ENCODE measurements at regions not wholly inside any gene's neighbourhood (a gene's known extent, or its start where the extent isn't known, plus 50 kb on each side); places are given as distances from the start of the nearest gene placed in this dataset.

GRCh38 chr5:164204338-164204946 lies 699.0 kb downstream of the MAT2B start:
- Histone ChIP-seq H3K9ac (ENCODE audit: low read length) (no peak overlapping the region), H2BK12ac (ENCODE audit: low read length) (no peak overlapping the region), H3K4me3 (ENCODE audit: low read depth, low read length) (no peak overlapping the region), H4K91ac (ENCODE audit: low read depth, low read length) (no peak overlapping the region), H3K36me3 (ENCODE audit: control insufficient read depth in 1 of 2, insufficient read depth in 2 of 2, low read length in 2 of 2) (no peaks in the 10 kb centered on the region), H3K27ac (ENCODE audit: low read depth, low read length) (no peak overlapping the region), H3K4ac (ENCODE audit: low read depth, low read length) (no peak overlapping the region), H2AK5ac (ENCODE audit: low read length) (no peak overlapping the region), H3K4me1 (ENCODE audit: control insufficient read depth in 1 of 2, insufficient read depth in 2 of 2, low read length in 2 of 2) (no peaks in the 10 kb centered on the region), H3K79me2 (ENCODE audit: control insufficient read depth, insufficient read depth, low read length, poor library complexity) (no peaks in the 10 kb centered on the region), H4K12ac (ENCODE audit: low read depth, low read length) (no peak overlapping the region), H3K18ac (ENCODE audit: low read length) (no peak overlapping the region), H2AFZ (ENCODE audit: insufficient read depth, low read length, poor library complexity) (no peak overlapping the region), H3K14ac (ENCODE audit: low read length) (no peak overlapping the region), H3K9me3 (ENCODE audit: insufficient read depth, low read depth, low read length) (no peaks in the 10 kb centered on the region), H3K23ac (ENCODE audit: low read length) (no peak overlapping the region), H3K27me3 (ENCODE audit: insufficient read depth, low read length) (no peaks in the 10 kb centered on the region), H3K4me2 (ENCODE audit: low read length) (no peak overlapping the region), H4K8ac (ENCODE audit: low read depth, low read length) (no peak overlapping the region), H2BK5ac (ENCODE audit: low read depth, low read length, poor library complexity) (no peak overlapping the region), H3K79me1 (ENCODE audit: low read length) (no peaks in the 10 kb centered on the region), H2BK120ac (ENCODE audit: insufficient read depth, low read length, poor library complexity) (no peak overlapping the region)
- WGBS (ENCODE audit: extremely low coverage, insufficient coverage, insufficient read length), result no CpG with 5 or more reads among the region's 4 CpGs
- DNase-seq, result no peak

GRCh38 chr5:164206196-164206595 lies 700.8 kb downstream of the MAT2B start:
- Histone ChIP-seq H2BK5ac (ENCODE audit: low read depth, low read length, poor library complexity) (no peak overlapping the region), H2AK5ac (ENCODE audit: low read length) (no peak overlapping the region), H2BK12ac (ENCODE audit: low read length) (no peak overlapping the region), H3K4me2 (ENCODE audit: low read length) (no peak overlapping the region), H3K9me3 (ENCODE audit: insufficient read depth, low read depth, low read length) (no peaks in the 10 kb centered on the region), H3K18ac (ENCODE audit: low read length) (no peak overlapping the region), H3K9ac (ENCODE audit: low read length) (no peak overlapping the region), H3K23ac (ENCODE audit: low read length) (no peak overlapping the region), H3K27me3 (ENCODE audit: insufficient read depth, low read length) (no peaks in the 10 kb centered on the region), H3K79me1 (ENCODE audit: low read length) (no peaks in the 10 kb centered on the region), H3K27ac (ENCODE audit: low read depth, low read length) (no peak overlapping the region), H3K79me2 (ENCODE audit: control insufficient read depth, insufficient read depth, low read length, poor library complexity) (no peaks in the 10 kb centered on the region), H2AFZ (ENCODE audit: insufficient read depth, low read length, poor library complexity) (no peak overlapping the region), H3K4me1 (ENCODE audit: control insufficient read depth in 1 of 2, insufficient read depth in 2 of 2, low read length in 2 of 2) (no peaks in the 10 kb centered on the region), H3K4ac (ENCODE audit: low read depth, low read length) (no peak overlapping the region), H3K4me3 (ENCODE audit: low read depth, low read length) (no peak overlapping the region), H4K8ac (ENCODE audit: low read depth, low read length) (no peak overlapping the region), H3K14ac (ENCODE audit: low read length) (no peak overlapping the region), H4K91ac (ENCODE audit: low read depth, low read length) (no peak overlapping the region), H2BK120ac (ENCODE audit: insufficient read depth, low read length, poor library complexity) (no peak overlapping the region), H3K36me3 (ENCODE audit: control insufficient read depth in 1 of 2, insufficient read depth in 2 of 2, low read length in 2 of 2) (no peaks in the 10 kb centered on the region), H4K12ac (ENCODE audit: low read depth, low read length) (no peak overlapping the region)
- DNase-seq, result no peak
- WGBS (ENCODE audit: extremely low coverage, insufficient coverage, insufficient read length), result no CpG with 5 or more reads among the region's 2 CpGs

DNA sequence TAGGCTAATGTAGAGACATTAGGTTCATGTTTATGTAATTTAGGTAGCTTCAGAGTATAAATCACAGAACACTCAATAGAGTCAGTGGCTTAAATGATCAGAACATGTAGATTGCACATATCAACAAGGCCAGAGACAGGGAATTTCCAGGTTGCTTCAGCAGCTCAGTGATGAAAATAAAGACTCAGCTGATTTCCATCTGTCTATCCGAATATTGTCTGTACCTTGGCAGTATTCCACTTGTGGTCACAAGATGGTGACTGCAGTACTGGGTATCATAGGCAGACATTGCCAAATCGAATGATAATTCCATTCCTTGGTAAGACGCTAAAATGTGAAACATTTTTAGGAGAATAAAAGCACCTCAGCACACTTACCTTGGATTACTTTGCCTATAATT lies 702.2 kb downstream of the MAT2B start:
- WGBS (ENCODE audit: extremely low coverage, insufficient coverage, insufficient read length), result no CpG with 5 or more reads among the region's 3 CpGs
- DNase-seq, result no peak
- H2AFZ ChIP-seq (ENCODE audit: insufficient read depth, low read length, poor library complexity), result no peak overlapping the region
- H3K79me1 ChIP-seq (ENCODE audit: low read length), result no peaks in the 10 kb centered on the region
- no peaks in the 10 kb centered on the region for H3K36me3 ChIP-seq (ENCODE audit: control insufficient read depth in 1 of 2, insufficient read depth in 2 of 2, low read length in 2 of 2)
- no peak overlapping the region for H3K4me3 ChIP-seq (ENCODE audit: low read depth, low read length)
- H3K14ac ChIP-seq (ENCODE audit: low read length), result no peak overlapping the region
- no peaks in the 10 kb centered on the region for H3K79me2 ChIP-seq (ENCODE audit: control insufficient read depth, insufficient read depth, low read length, poor library complexity)
- H3K18ac ChIP-seq (ENCODE audit: low read length), result no peak overlapping the region
- H2BK5ac ChIP-seq (ENCODE audit: low read depth, low read length, poor library complexity), result no peak overlapping the region
- no peak overlapping the region for H3K4ac ChIP-seq (ENCODE audit: low read depth, low read length)
- no peak overlapping the region for H4K91ac ChIP-seq (ENCODE audit: low read depth, low read length)
- H3K4me1 ChIP-seq (ENCODE audit: control insufficient read depth in 1 of 2, insufficient read depth in 2 of 2, low read length in 2 of 2), result no peaks in the 10 kb centered on the region
- H3K27me3 ChIP-seq (ENCODE audit: insufficient read depth, low read length), result no peaks in the 10 kb centered on the region
- H4K8ac ChIP-seq (ENCODE audit: low read depth, low read length), result no peak overlapping the region
- H3K9ac ChIP-seq (ENCODE audit: low read length), result no peak overlapping the region
- no peak overlapping the region for H3K23ac ChIP-seq (ENCODE audit: low read length)
- H2AK5ac ChIP-seq (ENCODE audit: low read length), result no peak overlapping the region
- H3K9me3 ChIP-seq (ENCODE audit: insufficient read depth, low read depth, low read length), result no peaks in the 10 kb centered on the region
- no peak overlapping the region for H4K12ac ChIP-seq (ENCODE audit: low read depth, low read length)
- no peak overlapping the region for H2BK120ac ChIP-seq (ENCODE audit: insufficient read depth, low read length, poor library complexity)
- no peak overlapping the region for H3K4me2 ChIP-seq (ENCODE audit: low read length)
- no peak overlapping the region for H3K27ac ChIP-seq (ENCODE audit: low read depth, low read length)
- no peak overlapping the region for H2BK12ac ChIP-seq (ENCODE audit: low read length)

GRCh38 chr5:164210491-164210890 lies 705.1 kb downstream of the MAT2B start:
- Histone ChIP-seq H3K4ac (ENCODE audit: low read depth, low read length) (no peak overlapping the region), H3K9me3 (ENCODE audit: insufficient read depth, low read depth, low read length) (no peaks in the 10 kb centered on the region), H3K4me1 (ENCODE audit: control insufficient read depth in 1 of 2, insufficient read depth in 2 of 2, low read length in 2 of 2) (no peaks in the 10 kb centered on the region), H2AFZ (ENCODE audit: insufficient read depth, low read length, poor library complexity) (no peak overlapping the region), H3K14ac (ENCODE audit: low read length) (no peak overlapping the region), H4K12ac (ENCODE audit: low read depth, low read length) (no peak overlapping the region), H3K9ac (ENCODE audit: low read length) (no peak overlapping the region), H3K23ac (ENCODE audit: low read length) (no peak overlapping the region), H3K18ac (ENCODE audit: low read length) (no peak overlapping the region), H4K91ac (ENCODE audit: low read depth, low read length) (no peak overlapping the region), H4K8ac (ENCODE audit: low read depth, low read length) (no peak overlapping the region), H2BK5ac (ENCODE audit: low read depth, low read length, poor library complexity) (no peak overlapping the region), H3K27me3 (ENCODE audit: insufficient read depth, low read length) (no peaks in the 10 kb centered on the region), H2BK120ac (ENCODE audit: insufficient read depth, low read length, poor library complexity) (no peak overlapping the region), H3K4me2 (ENCODE audit: low read length) (no peak overlapping the region), H3K79me1 (ENCODE audit: low read length) (no peaks in the 10 kb centered on the region), H3K79me2 (ENCODE audit: control insufficient read depth, insufficient read depth, low read length, poor library complexity) (no peaks in the 10 kb centered on the region), H2AK5ac (ENCODE audit: low read length) (no peak overlapping the region), H3K27ac (ENCODE audit: low read depth, low read length) (no peak overlapping the region), H2BK12ac (ENCODE audit: low read length) (no peak overlapping the region), H3K4me3 (ENCODE audit: low read depth, low read length) (no peak overlapping the region), H3K36me3 (ENCODE audit: control insufficient read depth in 1 of 2, insufficient read depth in 2 of 2, low read length in 2 of 2) (no peaks in the 10 kb centered on the region)
- no peak for DNase-seq
- no CpG with 5 or more reads among the region's 3 CpGs for WGBS (ENCODE audit: extremely low coverage, insufficient coverage, insufficient read length)

All from trophoblast cell (in vitro differentiated cells and primary cell).